Upper lobe of right lung (tissue), 1 donor: ENCODE measurements at regions not wholly inside any gene's neighbourhood (a gene's known extent, or its start where the extent isn't known, plus 50 kb on each side); places are given as distances from the start of the nearest gene placed in this dataset.

Source experiments
- ATAC-seq: fragments of 200-7000 bp; cut with Tn5 transposase; one replicate; pipeline ENCODE4 v1.9.1; 2020; ENCODE audit warnings: mild to moderate bottlenecking, moderate library complexity
- DNase-seq: peaks from one replicate; pipeline ENCODE4 v3.0.0-alpha.2; 2020
- H3K27ac ChIP-seq: fragments of 200-600 bp; one replicate; pipeline ENCODE4 v1.8.0; 2022
- H3K27me3 ChIP-seq: fragments of 200-600 bp; one replicate; pipeline ENCODE4 v1.8.0; 2022; ENCODE audit warnings: mild to moderate bottlenecking
- H3K36me3 ChIP-seq: fragments of 200-600 bp; one replicate; pipeline ENCODE4 v1.8.0; 2022
- H3K4me1 ChIP-seq: fragments of 200-600 bp; one replicate; pipeline ENCODE4 v1.8.0; 2022
- H3K4me3 ChIP-seq: fragments of 200-600 bp; one replicate; pipeline ENCODE4 v1.8.0; 2022; ENCODE audit warnings: mild to moderate bottlenecking
- H3K9me3 ChIP-seq: fragments of 200-600 bp; one replicate; pipeline ENCODE4 v1.8.0; 2022
- CTCF ChIP-seq: fragments of 200-600 bp; IDR thresholded peaks from one replicate; pipeline ENCODE4 v1.8.0; 2022; ENCODE audit warnings: antibody characterized with exemption
- intact Hi-C: fragments of 100-400 bp; cut with DNase I; formaldehyde crosslinking; loops from one replicate; pipeline ENCODE4 v1.11.0; 2022
- donor health status: DM: no; HTN: yes; CAD: no; lungs with severe emphysema.

DNA sequence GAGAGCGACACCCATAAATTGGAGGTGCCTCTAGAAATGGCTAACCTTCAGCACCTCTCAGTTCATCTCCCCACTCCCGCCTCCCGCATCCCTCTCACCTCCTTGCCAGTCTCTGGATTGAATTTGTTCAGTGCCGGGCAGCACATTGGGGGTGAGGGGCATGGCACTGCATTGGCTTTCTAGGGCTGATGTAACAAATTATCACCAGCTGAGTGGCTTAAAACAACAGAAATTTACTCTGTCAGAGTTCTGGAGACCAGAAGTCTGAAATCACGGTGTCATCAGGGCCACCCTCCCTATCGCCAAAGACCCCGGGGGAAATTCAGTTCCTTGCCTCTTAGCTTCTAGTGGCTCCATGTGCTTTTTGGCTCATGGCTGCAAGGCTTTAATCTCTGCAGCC, 105.1 kb upstream of the RBPJ start:
- no peak for ATAC-seq

DNA sequence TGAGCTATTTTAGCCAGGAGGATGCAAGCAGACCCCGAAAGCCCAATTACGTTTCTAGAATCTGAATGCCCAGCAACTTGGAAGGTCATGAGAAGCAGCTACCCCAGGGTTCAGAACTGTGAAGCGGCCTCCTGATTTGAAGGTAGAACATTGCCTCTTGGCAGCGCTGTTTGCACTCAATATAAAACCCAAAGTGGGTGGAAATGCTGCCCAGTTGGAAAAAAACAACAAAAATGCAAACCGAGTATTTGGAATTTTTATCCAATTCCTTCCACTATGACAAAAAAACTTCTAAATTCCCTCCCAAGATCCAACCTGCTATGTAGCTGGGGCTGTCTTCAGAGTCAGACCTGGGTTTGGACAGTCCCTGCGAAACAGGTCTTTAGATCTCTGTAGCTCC, 103.3 kb upstream of the RBPJ start:
- peak overlapping the region; percentile 73 for H3K27ac ChIP-seq
- intact Hi-C loops, result no loop called here

More for the DNA sequence above, 105.1 kb upstream of the RBPJ start:
- intact Hi-C loops, result no loop called here
- Histone ChIP-seq H3K4me3 (no peak overlapping the region), H3K27me3 (no peaks in the 10 kb centered on the region), H3K27ac (no peak overlapping the region), H3K4me1 (no peaks in the 10 kb centered on the region), H3K36me3 (no peaks in the 10 kb centered on the region), H3K9me3 (no peaks in the 10 kb centered on the region)
- no peak for TF ChIP-seq CTCF
- no peak for DNase-seq

DNA sequence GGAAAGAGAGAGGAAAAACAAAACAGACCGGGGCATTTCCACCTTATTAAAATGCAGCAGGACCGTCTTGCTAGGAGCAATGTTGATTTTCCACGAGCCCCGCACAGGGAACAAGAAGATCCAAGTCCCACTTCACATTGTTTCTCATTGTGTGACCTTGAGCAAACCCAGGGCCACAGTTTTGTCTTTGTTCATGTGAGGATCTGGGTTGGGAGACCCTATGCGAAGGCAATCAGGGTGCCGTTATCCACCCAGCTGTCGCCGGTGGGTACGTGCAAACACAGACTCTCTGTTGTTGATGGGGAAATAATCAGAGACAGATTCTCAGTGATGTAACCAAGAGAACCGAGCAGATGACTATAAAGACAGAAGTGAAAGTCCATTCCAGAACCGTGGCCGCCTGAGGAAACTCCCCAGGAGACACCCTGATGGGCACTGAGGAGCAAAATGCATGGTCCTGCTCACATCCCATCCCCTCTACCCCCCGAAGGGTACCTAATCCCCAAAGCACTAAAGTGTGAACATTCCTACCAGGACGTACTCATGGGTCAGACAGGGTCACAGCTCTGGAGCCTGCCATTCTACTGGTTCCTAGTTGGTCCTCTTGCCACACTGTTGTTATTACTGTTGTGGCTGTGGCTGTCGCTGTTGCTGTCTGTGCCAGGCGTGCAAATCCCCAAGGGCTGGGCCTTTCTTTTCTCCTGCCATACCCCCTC, 102.7 kb upstream of the RBPJ start:
- Histone ChIP-seq H3K4me1 (no peaks in the 10 kb centered on the region), H3K27me3 (no peaks in the 10 kb centered on the region), H3K27ac (peak overlapping the region; percentile 73), H3K36me3 (no peaks in the 10 kb centered on the region), H3K9me3 (no peaks in the 10 kb centered on the region), H3K4me3 (no peak overlapping the region)
- ATAC-seq, result peak; percentile 82
- intact Hi-C loops, result no loop called here
- DNase-seq, result peak; percentile 66
- TF ChIP-seq CTCF, result no peak

More for the DNA sequence above, 103.3 kb upstream of the RBPJ start:
- no peak for ATAC-seq
- Histone ChIP-seq H3K4me3 (no peak overlapping the region), H3K4me1 (no peaks in the 10 kb centered on the region), H3K9me3 (no peaks in the 10 kb centered on the region), H3K27me3 (no peaks in the 10 kb centered on the region), H3K36me3 (no peaks in the 10 kb centered on the region)
- DNase-seq, result no peak
- TF ChIP-seq CTCF, result no peak

GRCh38 chr4:26218677-26219605, 101.9 kb upstream of the RBPJ start:
- no peaks in the 10 kb centered on the region for H3K27me3 ChIP-seq
- peak overlapping the region; percentile 73 for H3K27ac ChIP-seq
- no peaks in the 10 kb centered on the region for H3K4me1 ChIP-seq
- peak; percentile 47 for ATAC-seq
- H3K4me3 ChIP-seq, result no peak overlapping the region
- no peak for TF ChIP-seq CTCF
- intact Hi-C loops, result no loop called here
- no peaks in the 10 kb centered on the region for H3K36me3 ChIP-seq
- no peaks in the 10 kb centered on the region for H3K9me3 ChIP-seq
- DNase-seq, result no peak

DNA sequence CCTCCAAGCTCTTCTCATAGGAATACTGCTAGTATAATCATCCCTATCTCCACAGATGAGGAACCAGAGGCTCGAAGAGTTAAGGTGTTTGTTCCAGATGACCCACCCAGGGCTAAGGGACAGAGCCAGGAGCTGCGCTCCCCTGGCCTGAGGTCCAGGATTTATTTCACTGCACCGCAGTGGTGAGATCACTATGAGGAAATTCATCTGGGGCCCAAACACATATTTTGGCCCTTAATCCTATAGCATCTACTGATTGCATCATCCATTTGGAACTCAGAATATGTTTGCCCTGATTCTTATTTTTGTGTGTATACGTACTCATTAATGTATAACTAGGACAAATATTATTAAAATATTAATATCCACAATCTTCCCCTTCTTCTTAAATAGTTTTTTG, 100.1 kb upstream of the RBPJ start:
- Histone ChIP-seq H3K4me1 (no peaks in the 10 kb centered on the region), H3K27me3 (no peaks in the 10 kb centered on the region), H3K36me3 (no peaks in the 10 kb centered on the region), H3K4me3 (no peak overlapping the region), H3K9me3 (no peaks in the 10 kb centered on the region), H3K27ac (no peak overlapping the region)
- no peak for TF ChIP-seq CTCF
- DNase-seq, result no peak
- no peak for ATAC-seq
- intact Hi-C loops, result no loop called here
